Hepatocyte (in vitro differentiated cells): ENCODE measurements at regions not wholly inside any gene's neighbourhood (a gene's known extent, or its start where the extent isn't known, plus 50 kb on each side); places are given as distances from the start of the nearest gene placed in this dataset.
A peak's percentile ranks its signal among the peaks of the same experiment; 100 is the strongest.
"Not testable (repeated sequence)": the region's sequence is repeated elsewhere in the genome, so short reads cannot be mapped to it uniquely, and the experiment has no call there.

Experiments
- DNase-seq: peaks from one replicate; pipeline ENCODE4 v3.0.0-alpha.2; 2016; ENCODE audit warnings: low spot score
- H2AFZ ChIP-seq: fragments of 200-600 bp; sonication (generic); 2 replicates; pipeline ENCODE4 v1.6.0; 2016; ENCODE audit warnings: antibody characterized with exemption, mild to moderate bottlenecking
- H3K27ac ChIP-seq: fragments of 200-600 bp; sonication (generic); 2 replicates; pipeline ENCODE4 v1.5.1; 2016; ENCODE audit warnings: mild to moderate bottlenecking
- H3K27me3 ChIP-seq: fragments of 200-600 bp; sonication (generic); 2 replicates; pipeline ENCODE4 v1.6.1; 2016
- H3K36me3 ChIP-seq: fragments of 200-600 bp; sonication (generic); replicated peaks from 2 replicates; pipeline ENCODE4 v1.5.1; 2016; ENCODE audit warnings: low read depth; ENCODE audit not compliant: insufficient read depth
- H3K4me1 ChIP-seq: fragments of 200-600 bp; sonication (generic); 2 replicates; pipeline ENCODE4 v1.5.1; 2016; ENCODE audit warnings: mild to moderate bottlenecking, moderate library complexity; ENCODE audit not compliant: insufficient read depth
- H3K4me2 ChIP-seq: fragments of 200-600 bp; sonication (generic); 2 replicates; pipeline ENCODE4 v1.6.0; 2016
- H3K4me3 ChIP-seq: fragments of 200-600 bp; sonication (generic); 2 replicates; pipeline ENCODE4 v1.5.1; 2016; ENCODE audit warnings: mild to moderate bottlenecking
- H3K79me2 ChIP-seq: fragments of 200-600 bp; sonication (generic); 2 replicates; pipeline ENCODE4 v1.6.0; 2017; ENCODE audit warnings: mild to moderate bottlenecking
- H3K9me2 ChIP-seq: fragments of 200-600 bp; sonication (generic); replicated peaks from 2 replicates; pipeline ENCODE4 v1.6.0; 2017; ENCODE audit warnings: mild to moderate bottlenecking; ENCODE audit not compliant: insufficient read depth
- H3K9me3 ChIP-seq: fragments of 200-600 bp; sonication (generic); 2 replicates; pipeline ENCODE4 v1.5.1; 2016; ENCODE audit warnings: low read depth, mild to moderate bottlenecking
- H4K20me1 ChIP-seq: fragments of 200-600 bp; sonication (generic); 2 replicates; pipeline ENCODE4 v1.6.0; 2016; ENCODE audit warnings: mild to moderate bottlenecking; ENCODE audit not compliant: insufficient read depth, poor library complexity, severe bottlenecking
- EZH2 ChIP-seq: fragments of 200-600 bp; sonication (generic); IDR thresholded peaks from 2 replicates; pipeline ENCODE4 v1.6.1; 2016; ENCODE audit warnings: antibody characterized with exemption, mild to moderate bottlenecking, borderline replicate concordance
- EZH2phosphoT487 ChIP-seq: fragments of 200-600 bp; sonication (generic); IDR thresholded peaks from one replicate; pipeline ENCODE4 v1.6.1; 2018; ENCODE audit warnings: antibody characterized with exemption, mild to moderate bottlenecking, low read depth, moderate library complexity; ENCODE audit not compliant: unreplicated experiment, severe bottlenecking
- WGBS: methylation state at CpG from one replicate; pipeline ENCODE4 v1.1.6; 2016; ENCODE audit warnings: low lambda C conversion rate; ENCODE audit errors: missing lambda C conversion rate; 5-methylcytosine and 5-hydroxymethylcytosine counted together
- TF ChIP-seq, protein P1 (sequence below): fragments of 200-600 bp; sonication (generic); IDR thresholded peaks from 2 replicates; pipeline ENCODE4 v1.5.1; 2016; ENCODE audit warnings: antibody characterized with exemption, mild to moderate bottlenecking; ENCODE audit not compliant: poor library complexity

DNA sequence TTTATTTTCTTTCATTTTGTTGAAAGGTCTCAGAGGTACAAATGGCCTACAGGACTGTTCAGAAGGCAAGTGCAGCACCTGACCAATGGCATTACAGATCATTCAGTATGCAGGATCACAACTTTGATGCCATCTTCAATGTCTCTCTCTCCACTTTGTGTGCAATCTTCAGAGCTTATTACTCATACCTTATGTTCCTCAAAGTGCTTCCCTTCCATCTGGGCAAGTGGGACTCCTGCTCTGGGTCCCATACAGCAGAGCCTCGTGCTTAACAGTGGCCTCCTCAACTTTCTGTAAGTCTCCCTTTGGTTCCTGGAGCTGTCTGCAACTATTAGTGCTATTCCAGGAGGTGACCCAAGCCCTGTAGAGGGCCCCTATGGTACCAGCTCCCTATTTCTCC is 358.4 kb upstream of the RPS23 start:
- Histone ChIP-seq H3K27me3 (no peaks in the 10 kb centered on the region), H3K79me2 (no peaks in the 10 kb centered on the region), H3K9me2 (no peaks in the 10 kb centered on the region), H3K9me3 (no peaks in the 10 kb centered on the region), H3K27ac (peak overlapping the region; percentile 81), H3K36me3 (no peaks in the 10 kb centered on the region), H3K4me3 (no peak overlapping the region), H4K20me1 (no peaks in the 10 kb centered on the region), H3K4me2 (no peak overlapping the region), H2AFZ (no peak overlapping the region), H3K4me1 (peaks cover 46% of the 10 kb centered on the region)
- TF ChIP-seq EZH2phosphoT487, result no peak
- no peak for TF ChIP-seq EZH2
- TF ChIP-seq, protein P1, sequence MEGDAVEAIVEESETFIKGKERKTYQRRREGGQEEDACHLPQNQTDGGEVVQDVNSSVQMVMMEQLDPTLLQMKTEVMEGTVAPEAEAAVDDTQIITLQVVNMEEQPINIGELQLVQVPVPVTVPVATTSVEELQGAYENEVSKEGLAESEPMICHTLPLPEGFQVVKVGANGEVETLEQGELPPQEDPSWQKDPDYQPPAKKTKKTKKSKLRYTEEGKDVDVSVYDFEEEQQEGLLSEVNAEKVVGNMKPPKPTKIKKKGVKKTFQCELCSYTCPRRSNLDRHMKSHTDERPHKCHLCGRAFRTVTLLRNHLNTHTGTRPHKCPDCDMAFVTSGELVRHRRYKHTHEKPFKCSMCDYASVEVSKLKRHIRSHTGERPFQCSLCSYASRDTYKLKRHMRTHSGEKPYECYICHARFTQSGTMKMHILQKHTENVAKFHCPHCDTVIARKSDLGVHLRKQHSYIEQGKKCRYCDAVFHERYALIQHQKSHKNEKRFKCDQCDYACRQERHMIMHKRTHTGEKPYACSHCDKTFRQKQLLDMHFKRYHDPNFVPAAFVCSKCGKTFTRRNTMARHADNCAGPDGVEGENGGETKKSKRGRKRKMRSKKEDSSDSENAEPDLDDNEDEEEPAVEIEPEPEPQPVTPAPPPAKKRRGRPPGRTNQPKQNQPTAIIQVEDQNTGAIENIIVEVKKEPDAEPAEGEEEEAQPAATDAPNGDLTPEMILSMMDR, result no peak
- no peak for DNase-seq
- WGBS, result 100% methylated on average over 1 of the region's 1 CpG

- H2AFZ ChIP-seq, result no peak overlapping the region
- H4K20me1 ChIP-seq, result no peaks in the 10 kb centered on the region
- peak; percentile 69 for DNase-seq
- H3K4me2 ChIP-seq, result no peak overlapping the region
- H3K4me1 ChIP-seq, result peaks cover 40% of the 10 kb centered on the region
- 33% methylated on average over 4 of the region's 4 CpGs for WGBS
- no peaks in the 10 kb centered on the region for H3K9me2 ChIP-seq
- H3K4me3 ChIP-seq, result no peak overlapping the region
- TF ChIP-seq, protein P1, result no peak
- TF ChIP-seq EZH2 (no peak), EZH2phosphoT487 (no peak)
- H3K27me3 ChIP-seq, result no peaks in the 10 kb centered on the region
- H3K36me3 ChIP-seq, result no peaks in the 10 kb centered on the region
- no peaks in the 10 kb centered on the region for H3K79me2 ChIP-seq
- no peaks in the 10 kb centered on the region for H3K9me3 ChIP-seq
- peak overlapping the region; percentile 81 for H3K27ac ChIP-seq
Observed at GRCh38 chr5:82635561-82636288, 357.6 kb upstream of the RPS23 start.

DNA sequence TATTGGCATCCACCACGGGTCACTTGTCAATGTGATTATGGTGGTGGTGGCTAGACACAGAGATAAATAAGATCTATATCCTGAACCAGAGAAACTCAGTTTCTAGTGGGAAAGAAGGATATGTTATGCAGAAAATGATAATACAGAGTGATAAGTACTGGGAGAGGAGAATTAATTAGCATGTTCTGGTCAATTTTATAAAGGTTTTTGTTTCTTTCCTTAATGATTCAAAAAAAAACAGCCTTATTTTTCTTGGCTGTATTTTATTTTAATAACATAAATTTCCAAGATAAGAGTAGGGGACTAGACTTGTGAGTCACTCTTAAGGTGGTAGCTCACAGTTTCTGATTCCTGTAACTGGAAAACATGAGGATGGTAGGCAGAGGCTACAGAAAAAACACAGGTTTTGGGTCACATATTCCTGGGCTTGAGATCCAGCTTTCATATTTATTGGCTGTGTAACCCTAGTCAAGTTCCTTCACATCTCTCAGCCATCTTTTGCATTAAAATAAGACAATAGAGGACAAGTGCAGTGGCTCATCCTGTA is 350.3 kb upstream of the RPS23 start:
- H3K4me2 ChIP-seq, result no peak overlapping the region
- TF ChIP-seq, protein P1, result no peak
- TF ChIP-seq EZH2 (no peak), EZH2phosphoT487 (no peak)
- H3K27me3 ChIP-seq, result no peaks in the 10 kb centered on the region
- no peaks in the 10 kb centered on the region for H3K9me2 ChIP-seq
- no peaks in the 10 kb centered on the region for H3K4me1 ChIP-seq
- no peaks in the 10 kb centered on the region for H3K9me3 ChIP-seq
- no peak for DNase-seq
- no peak overlapping the region for H3K4me3 ChIP-seq
- no peaks in the 10 kb centered on the region for H3K36me3 ChIP-seq
- H4K20me1 ChIP-seq, result no peaks in the 10 kb centered on the region
- WGBS, result 48% methylated on average over 1 of the region's 1 CpG
- H3K27ac ChIP-seq, result no peak overlapping the region
- no peaks in the 10 kb centered on the region for H3K79me2 ChIP-seq
- no peak overlapping the region for H2AFZ ChIP-seq

DNA sequence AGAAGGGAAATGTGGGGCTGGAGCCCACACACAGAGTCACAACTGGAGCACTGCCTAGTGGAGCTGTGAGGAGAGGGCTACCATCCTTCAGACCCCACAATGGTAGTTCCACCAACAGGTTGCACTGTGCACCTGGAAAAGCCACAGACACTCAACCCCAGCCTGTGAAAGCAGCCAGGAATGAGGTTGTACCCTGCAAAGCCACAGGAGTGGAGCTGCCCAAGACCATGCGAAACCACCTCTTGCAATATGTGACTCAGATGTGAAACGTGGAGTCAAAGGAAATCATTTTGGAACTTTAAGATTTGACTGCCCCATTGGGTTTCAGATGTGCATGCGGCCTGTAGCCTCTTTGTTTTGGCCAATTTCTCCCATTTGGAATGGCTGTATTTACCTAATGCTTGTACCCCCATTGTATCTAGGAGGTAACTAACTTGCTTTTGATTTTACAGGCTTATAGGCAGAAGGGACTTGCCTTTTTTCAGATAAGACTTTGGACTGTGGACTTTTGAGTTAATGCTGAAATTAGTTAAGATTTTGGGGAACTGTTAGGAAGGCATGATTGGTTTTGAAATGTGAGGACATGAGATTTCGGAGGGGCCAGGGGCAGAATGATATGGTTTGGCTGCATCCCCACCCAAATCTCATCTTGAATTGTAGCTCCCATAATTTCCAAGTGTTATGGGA is 348.9 kb upstream of the RPS23 start:
- H3K27ac ChIP-seq, H2AFZ ChIP-seq, H3K36me3 ChIP-seq, DNase-seq, H3K27me3 ChIP-seq, H3K4me1 ChIP-seq, H3K4me2 ChIP-seq, H3K9me2 ChIP-seq, H3K79me2 ChIP-seq, H3K4me3 ChIP-seq, H3K9me3 ChIP-seq, H4K20me1 ChIP-seq: not testable (repeated sequence)
- 99% methylated on average over 4 of the region's 4 CpGs for WGBS

DNA sequence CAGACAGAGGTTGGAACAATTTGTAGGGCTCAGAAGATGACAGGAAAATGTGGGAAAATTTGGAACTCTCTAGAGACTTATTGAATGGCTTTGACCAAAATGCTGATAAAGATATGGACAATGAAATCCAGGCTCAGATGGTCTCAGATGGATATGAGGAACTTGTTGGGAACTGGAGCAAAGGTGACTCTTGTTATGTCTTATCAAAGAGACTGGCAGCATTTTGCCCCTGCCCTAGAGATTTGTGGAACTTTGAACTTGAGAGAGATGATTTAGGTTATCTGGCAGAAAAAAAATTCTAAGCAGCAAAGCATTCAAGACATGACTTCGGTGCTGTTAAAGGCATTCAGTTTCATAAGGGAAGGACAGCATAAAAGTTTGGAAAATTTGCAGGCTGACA is 347.9 kb upstream of the RPS23 start:
- not testable (repeated sequence) for H3K27ac ChIP-seq, H2AFZ ChIP-seq, H4K20me1 ChIP-seq, H3K9me2 ChIP-seq, H3K9me3 ChIP-seq, H3K79me2 ChIP-seq, DNase-seq, H3K36me3 ChIP-seq, H3K4me3 ChIP-seq, H3K27me3 ChIP-seq, H3K4me2 ChIP-seq
- peaks cover 18% of the 10 kb centered on the region for H3K4me1 ChIP-seq
- WGBS, result 74% methylated on average over 1 of the region's 1 CpG
